ENCODE measurements at regions not wholly inside any gene's neighbourhood (a gene's known extent, or its start where the extent isn't known, plus 50 kb on each side); places are given as distances from the start of the nearest gene placed in this dataset.

GRCh38 chr11:29258411-29258810 lies 758.4 kb downstream of the KCNA4 start:
- Histone ChIP-seq H3K27me3 (ENCODE audit: insufficient read depth, poor library complexity, severe bottlenecking) (no peaks in the 10 kb centered on the region), H3K4me3 (replicated peaks; ENCODE audit: insufficient read depth, low read length) (no peak overlapping the region), H3K27ac (replicated peaks) (no peak overlapping the region)
- no peak for DNase-seq (ENCODE audit: low read depth in 1 of 2, low spot score in 1 of 2)
- TF ChIP-seq POLR2AphosphoS5 (IDR thresholded peaks at IDR 0.05; ENCODE audit: low read depth) (no peak), GABPA (IDR thresholded peaks at IDR 0.05; ENCODE audit: low read depth) (no peak), CTCF (IDR thresholded peaks at IDR 0.05; ENCODE audit: insufficient read depth, low read length) (no peak), SPI1 (IDR thresholded peaks at IDR 0.05; ENCODE audit: borderline replicate concordance, low read depth) (no peak), REST (IDR thresholded peaks at IDR 0.05; ENCODE audit: insufficient replicate concordance, low read depth) (no peak)

- Histone ChIP-seq H3K27ac (replicated peaks) (no peak overlapping the region), H3K4me3 (replicated peaks; ENCODE audit: insufficient read depth, low read length) (no peak overlapping the region), H3K27me3 (ENCODE audit: insufficient read depth, poor library complexity, severe bottlenecking) (no peaks in the 10 kb centered on the region)
- DNase-seq (ENCODE audit: low read depth in 1 of 2, low spot score in 1 of 2), result no peak
- no peak for TF ChIP-seq SPI1 (IDR thresholded peaks at IDR 0.05; ENCODE audit: borderline replicate concordance, low read depth)
Measured at GRCh38 chr11:29256580-29256979, 760.2 kb downstream of the KCNA4 start.

GRCh38 chr11:29255401-29255800 lies 761.4 kb downstream of the KCNA4 start:
- Histone ChIP-seq H3K4me3 (replicated peaks; ENCODE audit: insufficient read depth, low read length) (no peak overlapping the region), H3K27me3 (ENCODE audit: insufficient read depth, poor library complexity, severe bottlenecking) (no peaks in the 10 kb centered on the region), H3K27ac (replicated peaks) (no peak overlapping the region)
- TF ChIP-seq GABPA (IDR thresholded peaks at IDR 0.05; ENCODE audit: low read depth) (no peak), CTCF (IDR thresholded peaks at IDR 0.05; ENCODE audit: insufficient read depth, low read length) (no peak), POLR2AphosphoS5 (IDR thresholded peaks at IDR 0.05; ENCODE audit: low read depth) (no peak), SPI1 (IDR thresholded peaks at IDR 0.05; ENCODE audit: borderline replicate concordance, low read depth) (no peak), REST (IDR thresholded peaks at IDR 0.05; ENCODE audit: insufficient replicate concordance, low read depth) (no peak)
- DNase-seq (ENCODE audit: low read depth in 1 of 2, low spot score in 1 of 2), result no peak

- no peak overlapping the region for H3K4me3 ChIP-seq (replicated peaks; ENCODE audit: insufficient read depth, low read length)
- no peak overlapping the region for H3K27ac ChIP-seq (replicated peaks)
- DNase-seq (ENCODE audit: low read depth in 1 of 2, low spot score in 1 of 2), result peak; percentile 2 to 24
- no peak for TF ChIP-seq GABPA (IDR thresholded peaks at IDR 0.05; ENCODE audit: low read depth)
- TF ChIP-seq SPI1 (IDR thresholded peaks at IDR 0.05; ENCODE audit: borderline replicate concordance, low read depth), result peak; percentile 70; the same call in 1 of the 2 replicates
- no peak for TF ChIP-seq CTCF (IDR thresholded peaks at IDR 0.05; ENCODE audit: insufficient read depth, low read length)
- no peaks in the 10 kb centered on the region for H3K27me3 ChIP-seq (ENCODE audit: insufficient read depth, poor library complexity, severe bottlenecking)
Measured at GRCh38 chr11:29251738-29252137, 765.1 kb downstream of the KCNA4 start.

Measured in HL-60 (cell line).